ENCODE measurements at regions not wholly inside any gene's neighbourhood (a gene's known extent, or its start where the extent isn't known, plus 50 kb on each side); places are given as distances from the start of the nearest gene placed in this dataset.

- no peak for DNase-seq (ENCODE audit: low read depth)
Observed at GRCh38 chr13:27014406-27015359, 156.9 kb downstream of the USP12 start.

- DNase-seq (ENCODE audit: low read depth), result no peak
Observed at GRCh38 chr13:27012482-27013197, 159.0 kb downstream of the USP12 start.

GRCh38 chr13:27011661-27012060, 159.9 kb downstream of the USP12 start:
- DNase-seq (ENCODE audit: low read depth), result no peak

- no peak for DNase-seq (ENCODE audit: low read depth)
Observed at GRCh38 chr13:27008733-27009132, 162.9 kb downstream of the USP12 start.

GRCh38 chr13:27007166-27007565, 164.4 kb downstream of the USP12 start:
- DNase-seq (ENCODE audit: low read depth), result no peak

- DNase-seq (ENCODE audit: low read depth), result no peak
Observed at GRCh38 chr13:27006519-27007161, 165.0 kb downstream of the USP12 start.

- DNase-seq (ENCODE audit: low read depth), result no peak
Observed at GRCh38 chr13:27005976-27006518, 165.6 kb downstream of the USP12 start.

GRCh38 chr13:27005556-27005955, 166.1 kb downstream of the USP12 start:
- DNase-seq (ENCODE audit: low read depth), result no peak

GRCh38 chr13:27004866-27005265, 166.7 kb downstream of the USP12 start:
- no peak for DNase-seq (ENCODE audit: low read depth)

- no peak for DNase-seq (ENCODE audit: low read depth)
Observed at GRCh38 chr13:27004326-27004725, 167.3 kb downstream of the USP12 start.

GRCh38 chr13:27001705-27002104, 169.9 kb downstream of the USP12 start:
- no peak for DNase-seq (ENCODE audit: low read depth)

- DNase-seq (ENCODE audit: low read depth), result no peak
Observed at GRCh38 chr13:27000686-27001085, 170.9 kb downstream of the USP12 start.

- no peak for DNase-seq (ENCODE audit: low read depth)
Observed at GRCh38 chr13:26999499-26999898, 172.1 kb downstream of the USP12 start.

- DNase-seq (ENCODE audit: low read depth), result no peak
Observed at GRCh38 chr13:26998292-26998691, 173.3 kb downstream of the USP12 start.

- DNase-seq (ENCODE audit: low read depth), result no peak
Observed at GRCh38 chr13:26996965-26997752, 174.5 kb downstream of the USP12 start.

- DNase-seq (ENCODE audit: low read depth), result no peak
Observed at GRCh38 chr13:26995159-26995558, 176.5 kb downstream of the USP12 start.

- no peak for DNase-seq (ENCODE audit: low read depth)
Observed at GRCh38 chr13:26993780-26994179, 177.8 kb downstream of the USP12 start.

- no peak for DNase-seq (ENCODE audit: low read depth)
Observed at GRCh38 chr13:26992951-26993719, 178.5 kb downstream of the USP12 start.

GRCh38 chr13:26991508-26992181, 180.0 kb downstream of the USP12 start:
- DNase-seq (ENCODE audit: low read depth), result no peak
